HG02973 (cell line): ENCODE measurements at regions not wholly inside any gene's neighbourhood (a gene's known extent, or its start where the extent isn't known, plus 50 kb on each side); places are given as distances from the start of the nearest gene placed in this dataset.
"Not testable (repeated sequence)": the region's sequence is repeated elsewhere in the genome, so short reads cannot be mapped to it uniquely, and the experiment has no call there.

ENCODE experiments used
- ATAC-seq: cut with Tn5 transposase; IDR thresholded peaks from one replicate; pipeline ENCODE4 v1.9.1; 2021; ENCODE audit warnings: moderate library complexity; ENCODE audit not compliant: unreplicated experiment

DNA sequence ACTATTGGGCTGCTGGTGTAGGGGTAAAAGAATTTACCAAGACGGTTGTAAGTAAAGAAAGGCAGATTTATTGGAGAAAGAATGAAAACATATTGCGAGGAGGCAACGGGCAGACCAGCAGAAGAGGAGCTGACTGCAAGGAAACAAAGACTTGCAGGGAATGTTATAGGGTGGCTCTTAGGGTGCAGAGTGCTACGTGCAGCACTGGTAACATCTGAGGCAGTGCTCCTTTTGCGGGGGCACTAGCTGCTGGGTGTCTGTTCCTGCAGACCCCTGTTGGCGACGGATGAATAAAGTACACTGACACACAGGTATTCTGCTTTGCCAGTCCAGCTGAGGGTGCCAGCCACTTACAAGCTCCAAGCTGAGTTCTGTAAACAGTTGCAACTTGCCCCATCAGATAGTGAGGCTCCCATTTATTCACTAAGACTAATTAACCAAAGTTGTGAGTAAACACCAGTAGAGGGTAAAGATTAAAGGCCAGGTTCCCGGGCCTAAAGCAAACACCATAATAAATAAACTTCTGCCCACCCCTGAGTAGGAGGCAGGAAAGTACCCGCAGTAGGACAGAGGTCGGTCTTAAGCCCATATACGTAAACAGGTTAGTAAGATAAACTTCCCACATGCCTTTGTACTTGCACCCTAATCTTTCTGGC lies 140.2 kb upstream of the KCNK1 start:
- no peak for ATAC-seq

DNA sequence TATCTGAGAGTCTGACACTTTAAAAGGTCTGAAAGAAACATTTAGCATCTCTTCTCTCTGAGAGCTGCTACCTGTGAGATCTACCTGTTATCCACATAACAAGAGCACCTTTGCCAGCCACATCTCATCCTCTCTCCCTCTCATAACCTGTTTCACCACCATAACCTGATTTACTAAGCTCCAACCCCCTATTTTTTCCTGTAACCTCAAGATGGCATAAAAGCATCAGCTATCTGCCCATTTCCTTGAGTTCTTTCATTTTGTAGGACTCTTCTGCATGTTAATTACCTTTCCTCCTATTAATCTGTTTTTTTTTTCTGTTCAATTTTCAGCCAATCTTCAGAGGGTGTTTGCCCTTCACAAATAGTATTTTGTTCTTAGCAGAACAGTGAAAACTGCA lies 136.5 kb upstream of the KCNK1 start:
- no peak for ATAC-seq

DNA sequence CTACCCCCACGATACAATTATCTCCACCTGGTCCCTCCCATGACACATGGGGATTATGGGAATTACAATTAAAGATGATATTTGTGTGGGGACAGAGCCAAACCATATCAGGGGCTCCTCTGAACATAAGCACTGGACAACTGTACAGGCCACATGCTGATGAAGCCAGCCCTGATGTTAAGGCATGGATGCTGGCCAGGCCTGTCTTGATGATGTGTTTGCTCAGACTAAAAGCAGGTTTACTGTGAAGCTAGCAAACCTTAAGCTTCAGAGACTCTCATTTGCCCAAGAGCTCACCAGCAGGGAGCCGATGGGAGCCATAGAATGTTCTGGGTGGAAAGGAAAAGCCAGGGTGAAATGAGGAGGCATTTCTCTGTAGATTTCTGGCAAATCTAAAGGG lies 135.3 kb upstream of the KCNK1 start:
- no peak for ATAC-seq

DNA sequence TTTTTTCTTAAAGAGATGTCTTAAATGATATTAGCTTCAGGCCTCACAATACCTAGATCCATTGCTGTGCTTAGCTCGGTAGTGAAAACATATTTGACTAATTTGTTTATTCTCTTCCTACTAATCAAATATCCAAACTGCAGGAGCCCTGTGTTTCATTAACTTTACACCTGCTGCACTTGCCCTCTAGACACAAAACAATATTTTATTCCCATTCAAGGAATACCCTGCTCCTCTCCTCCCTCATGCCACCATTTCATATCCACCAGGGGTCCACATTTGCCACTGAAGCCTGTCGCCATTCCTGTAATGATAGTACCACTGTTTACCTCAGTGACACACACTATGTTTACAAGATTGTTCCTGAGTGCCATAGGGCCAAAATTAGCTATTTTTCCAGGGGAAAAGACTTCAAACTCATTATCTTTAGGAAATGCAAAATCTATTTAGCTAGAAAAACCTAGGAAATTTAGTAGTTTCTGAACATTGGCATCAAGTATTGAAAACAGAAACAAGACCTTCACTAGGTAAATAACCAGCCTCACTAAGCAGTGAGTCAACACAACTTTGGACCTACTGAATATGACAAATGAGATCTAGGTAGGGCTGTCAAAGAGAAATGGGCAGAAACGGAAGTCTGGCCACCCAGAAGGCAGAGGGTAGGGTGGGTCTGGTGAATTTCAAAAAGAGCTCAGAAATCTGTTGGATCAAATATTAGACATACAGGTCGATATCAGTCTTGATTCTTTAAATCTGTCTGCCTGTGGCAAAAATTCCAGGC lies 134.6 kb upstream of the KCNK1 start:
- no peak for ATAC-seq

DNA sequence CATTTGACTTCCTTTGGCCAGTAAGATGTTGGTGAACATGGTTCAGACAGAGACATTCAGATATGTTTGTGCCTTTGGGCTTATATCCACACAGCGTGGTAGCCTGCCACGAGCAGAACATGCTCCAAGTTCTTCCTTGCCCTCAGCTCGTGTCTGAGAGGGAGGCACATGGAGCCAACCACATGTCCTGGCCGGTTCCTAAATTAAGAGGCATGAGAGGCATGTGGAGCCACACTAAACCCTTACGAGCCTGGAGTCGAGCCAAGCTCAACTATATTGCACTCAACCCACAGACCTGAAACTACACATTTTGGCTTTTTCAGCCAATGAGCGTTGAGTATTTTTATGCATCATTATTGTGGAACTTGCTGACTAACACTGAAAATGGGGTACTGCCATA lies 133.7 kb upstream of the KCNK1 start:
- ATAC-seq, result no peak

DNA sequence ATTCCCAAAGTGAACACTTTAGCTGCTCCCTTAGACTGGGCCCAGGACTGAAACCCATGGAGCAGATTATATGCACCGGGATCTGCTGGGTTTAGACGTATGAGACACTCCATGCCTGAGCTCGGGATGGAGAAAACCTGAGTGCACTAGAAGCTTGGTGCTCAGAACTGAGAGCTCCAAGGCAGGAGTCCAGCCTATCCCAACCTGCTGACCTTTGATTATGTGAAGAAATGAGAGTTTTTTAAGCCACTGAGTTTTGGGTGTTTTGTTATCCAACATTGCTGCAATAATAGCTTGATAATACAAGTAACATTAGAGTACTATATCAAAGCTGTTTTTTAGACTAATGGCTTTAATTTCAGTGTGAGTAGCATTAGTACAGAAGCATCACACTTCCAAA lies 131.5 kb upstream of the KCNK1 start:
- ATAC-seq, result no peak

DNA sequence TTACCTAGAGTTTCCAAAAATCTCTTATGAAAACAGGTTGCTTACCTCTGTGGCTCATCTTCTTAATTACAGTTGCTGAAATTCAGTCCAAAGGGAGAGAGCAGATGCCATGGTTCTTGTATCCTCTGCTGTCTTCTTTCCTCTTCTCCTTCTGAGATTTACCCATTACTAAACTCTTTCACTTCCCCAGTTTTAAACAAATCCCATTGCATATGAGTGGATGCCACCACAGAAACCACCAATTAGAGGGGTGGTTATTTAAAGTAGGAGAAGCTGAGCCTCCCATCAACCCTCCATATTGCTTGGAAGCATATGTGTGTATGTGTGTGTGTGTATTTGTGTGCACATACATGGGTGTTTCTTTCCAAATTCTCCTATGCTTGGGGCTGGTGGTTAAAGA lies 128.5 kb upstream of the KCNK1 start:
- no peak for ATAC-seq

DNA sequence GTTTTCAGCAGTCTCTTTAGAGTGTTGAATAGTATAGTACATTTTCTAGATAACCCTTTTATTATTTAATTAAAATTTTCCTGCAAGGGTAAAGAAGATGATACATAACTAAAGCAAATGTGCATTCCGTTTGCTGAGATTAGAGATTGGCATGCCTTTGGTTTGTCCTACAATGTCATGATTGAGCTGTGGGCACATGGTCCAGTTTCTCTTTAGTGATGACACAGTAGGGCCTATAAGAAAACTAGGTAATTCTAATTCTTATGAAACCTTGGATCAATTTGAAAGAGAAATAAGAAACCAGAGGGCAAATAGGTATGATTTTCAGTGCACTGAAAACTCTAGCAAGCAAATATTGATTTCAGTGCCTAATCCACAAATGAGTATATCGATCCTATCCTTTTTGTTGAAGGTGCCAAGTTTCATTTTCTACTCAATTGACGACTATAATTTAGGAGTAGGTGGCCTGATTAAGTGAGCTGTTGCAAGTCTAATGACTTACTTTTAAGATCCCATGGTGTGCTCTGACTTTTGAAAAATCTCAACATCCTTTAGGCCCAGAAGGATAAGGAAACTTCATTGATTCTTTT lies 128.0 kb upstream of the KCNK1 start:
- no peak for ATAC-seq

DNA sequence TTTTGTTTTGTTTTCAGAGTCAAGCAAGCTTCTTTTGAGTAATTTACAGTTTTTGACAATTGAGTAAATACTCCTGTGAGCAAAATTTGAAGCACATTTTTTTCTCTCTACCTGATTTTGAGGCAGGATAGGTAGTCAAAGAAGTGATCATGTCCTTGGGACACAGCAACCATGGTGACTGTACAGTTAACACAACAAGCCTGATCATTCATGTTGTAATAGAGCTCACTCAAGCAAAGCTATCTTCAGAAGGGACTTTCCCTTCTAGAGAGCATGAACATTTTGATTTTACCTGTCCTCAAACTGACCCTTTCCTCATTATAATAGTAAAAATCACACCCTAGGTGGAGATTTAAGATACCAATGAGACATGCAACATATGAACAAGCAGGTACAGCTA lies 126.5 kb upstream of the KCNK1 start:
- ATAC-seq, result no peak

DNA sequence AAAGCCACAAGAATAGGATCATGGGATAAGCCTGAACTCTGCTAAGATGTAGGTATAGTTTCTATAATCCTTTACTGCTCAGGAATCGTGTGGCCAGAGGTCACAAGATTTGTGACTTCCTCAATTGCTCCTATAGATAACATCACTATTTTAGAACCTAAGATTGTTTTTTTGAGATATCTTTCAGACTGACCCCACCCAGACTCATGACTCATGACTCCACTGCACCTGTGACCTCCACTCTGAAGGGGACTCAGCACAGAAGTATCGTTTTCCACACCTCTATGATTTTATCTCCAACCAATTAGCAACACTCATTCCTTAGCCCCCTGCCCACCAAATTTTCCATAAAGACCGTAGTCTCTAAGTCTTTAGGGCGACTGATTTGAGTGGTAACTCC lies 124.5 kb upstream of the KCNK1 start:
- no peak for ATAC-seq

DNA sequence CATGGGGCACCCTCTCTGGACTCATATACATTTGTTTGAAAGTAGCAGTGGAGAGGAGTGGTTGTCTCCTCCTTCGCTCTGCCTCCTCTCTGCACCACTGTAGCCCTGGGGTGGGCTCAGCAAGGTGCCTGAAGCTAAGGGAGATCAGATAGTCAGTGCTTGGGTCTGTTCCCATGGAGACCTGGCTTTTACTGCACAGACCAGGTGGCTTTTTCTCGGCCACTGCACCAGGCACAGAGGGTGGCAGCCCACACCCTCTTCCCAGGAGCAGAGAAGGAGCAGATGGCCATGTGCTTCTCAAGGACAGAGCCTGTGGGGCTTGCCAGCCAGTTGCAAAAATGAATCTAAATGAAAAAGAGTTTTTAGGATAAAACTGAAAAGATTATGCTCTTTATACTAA lies 123.4 kb upstream of the KCNK1 start:
- ATAC-seq, result no peak

DNA sequence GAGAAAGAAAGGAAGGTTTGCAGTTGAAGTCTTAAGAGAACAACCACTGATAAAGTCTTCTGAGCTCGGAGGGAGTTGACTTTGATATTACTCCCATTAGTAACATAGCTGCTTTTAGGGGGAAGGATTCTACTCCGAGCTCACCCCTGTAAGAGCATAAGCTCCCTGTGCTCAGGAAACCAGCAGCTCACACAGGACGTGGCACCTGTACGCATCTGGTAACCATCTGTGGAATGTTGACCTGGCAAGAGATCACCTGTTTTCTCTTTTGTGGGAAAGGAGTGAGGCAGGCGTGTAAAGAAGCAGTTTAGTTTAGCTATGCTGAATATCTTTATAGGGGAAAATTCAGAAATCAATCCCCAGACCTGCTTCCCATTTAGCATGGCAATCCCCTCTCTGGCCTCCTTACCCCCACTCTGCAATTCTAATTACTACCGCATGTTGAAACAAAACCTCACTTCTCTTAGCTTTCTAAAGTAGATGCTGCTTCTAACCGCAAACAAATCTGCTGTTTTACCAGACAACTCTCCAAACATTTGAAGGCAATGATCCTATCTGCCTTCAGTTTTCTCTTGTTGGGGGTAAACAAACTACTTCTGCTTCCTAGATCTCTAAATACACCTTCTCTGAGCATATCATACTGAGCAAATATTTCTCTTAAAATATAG lies 121.8 kb upstream of the KCNK1 start:
- ATAC-seq, result no peak

DNA sequence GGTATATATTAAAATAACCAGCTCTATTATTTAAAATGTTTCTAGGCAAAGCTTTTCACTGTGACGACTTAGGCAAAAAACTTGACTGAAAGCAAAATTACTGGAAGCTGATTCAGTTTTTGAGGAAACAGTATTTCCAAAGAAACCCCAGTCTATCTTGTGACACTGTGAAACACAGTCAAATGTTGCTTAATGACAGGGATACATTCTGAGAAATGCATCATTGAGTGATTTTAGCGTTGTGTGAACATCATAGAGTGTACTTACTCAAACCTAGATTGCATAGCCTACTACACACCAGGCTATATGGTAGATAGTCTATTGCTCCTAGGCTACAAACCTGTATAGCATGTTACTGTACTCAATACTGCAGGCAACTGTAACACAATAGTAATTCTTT lies 116.9 kb upstream of the KCNK1 start:
- no peak for ATAC-seq

DNA sequence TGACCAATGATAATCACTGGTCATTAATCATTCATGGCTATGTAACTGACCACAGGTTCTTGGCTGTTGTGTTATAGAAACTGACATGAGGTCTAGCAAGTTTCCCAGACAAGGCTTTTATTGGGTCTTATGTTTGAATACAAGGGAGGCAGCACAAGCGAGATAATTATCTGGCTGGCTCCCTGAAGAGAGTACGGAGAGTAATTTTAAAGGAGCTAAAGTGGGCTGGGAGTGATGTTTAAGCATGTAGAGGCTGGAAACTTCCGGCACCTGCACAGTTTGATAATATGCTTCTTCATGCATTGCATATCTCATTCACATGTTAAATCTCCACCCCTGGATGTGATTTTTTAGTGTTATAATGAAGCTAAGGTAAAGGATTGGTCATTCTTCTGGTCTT lies 116.2 kb upstream of the KCNK1 start:
- no peak for ATAC-seq

DNA sequence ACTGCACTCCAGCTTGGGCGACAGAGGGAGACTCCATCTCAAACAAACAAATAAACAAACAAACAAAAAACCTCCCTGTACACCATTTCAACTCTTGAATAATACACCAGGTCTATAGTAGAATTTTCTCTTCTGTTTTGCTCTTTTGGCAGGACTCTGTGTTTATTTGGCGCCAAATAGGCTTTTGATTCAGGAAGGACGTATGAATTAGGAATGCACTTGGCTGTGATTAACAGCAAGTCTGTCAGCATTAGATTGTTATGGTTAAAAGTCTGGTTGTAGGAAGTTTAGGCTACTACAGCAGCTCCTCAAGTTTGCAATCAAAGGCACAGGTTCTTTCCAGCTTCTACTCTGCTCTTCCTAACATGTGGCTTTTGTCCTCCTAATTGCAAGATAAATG lies 113.8 kb upstream of the KCNK1 start:
- ATAC-seq, result no peak

DNA sequence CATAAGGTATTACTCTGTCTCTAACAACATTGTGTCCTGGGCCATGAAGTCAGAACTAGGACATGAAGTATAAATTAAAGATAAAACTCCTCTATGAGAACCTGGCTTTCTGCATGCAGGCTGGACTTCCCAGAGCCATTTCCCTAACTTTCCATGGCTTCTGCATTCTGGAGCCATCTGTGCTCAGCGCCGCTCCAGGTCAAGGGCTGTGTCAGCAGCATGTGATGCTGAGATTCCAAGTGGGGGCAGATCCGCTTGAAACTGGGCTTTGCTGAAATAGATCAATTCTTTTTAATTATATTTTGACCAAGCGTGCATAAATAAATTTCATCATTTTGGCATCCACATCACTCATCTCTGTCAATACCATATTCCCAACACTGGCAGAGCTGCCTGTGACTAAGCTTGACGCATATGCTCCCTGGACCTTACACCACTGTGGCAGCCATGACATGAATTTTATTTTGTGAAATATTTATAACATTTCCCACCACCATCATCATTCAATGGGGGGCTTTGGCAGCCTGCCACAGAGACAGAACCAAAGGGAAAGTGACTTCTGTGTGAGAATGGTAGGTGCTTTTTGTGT lies 110.4 kb upstream of the KCNK1 start:
- no peak for ATAC-seq

DNA sequence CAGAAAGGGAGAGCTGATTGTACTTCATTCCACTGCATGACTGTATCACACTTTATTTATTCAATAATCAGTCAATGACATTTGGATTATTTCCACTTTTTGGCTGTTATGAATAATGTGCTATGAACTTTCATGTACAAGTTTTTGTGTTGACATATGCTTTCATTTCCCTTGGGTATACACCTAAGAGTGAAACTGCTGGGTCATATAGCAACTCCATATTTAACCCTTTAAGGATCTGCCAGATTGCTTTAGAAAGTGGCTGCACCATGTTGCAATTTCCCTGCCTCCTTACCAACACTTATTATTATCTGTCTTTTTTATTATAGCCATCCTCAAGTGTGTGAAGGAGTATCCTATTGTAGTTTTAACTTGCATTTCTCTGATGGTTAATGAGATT lies 108.8 kb upstream of the KCNK1 start:
- no peak for ATAC-seq

DNA sequence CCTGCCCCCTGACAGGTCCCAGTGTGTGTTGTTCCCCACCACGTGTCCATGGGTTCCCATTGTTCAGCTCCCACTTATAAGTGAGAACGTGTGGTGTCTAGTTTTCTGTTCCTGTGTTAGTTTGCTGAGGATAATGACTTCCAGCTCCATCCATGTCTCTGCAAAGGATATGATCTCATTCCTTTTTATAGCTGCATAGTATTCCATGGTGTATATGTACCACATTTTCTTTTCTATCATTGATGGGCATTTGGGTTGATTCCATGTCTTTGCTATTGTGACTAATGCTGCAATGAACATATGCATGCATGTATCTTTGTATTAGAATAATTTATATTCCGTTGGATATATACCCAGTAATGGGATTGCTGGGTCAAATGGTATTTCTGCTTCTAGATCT lies 108.0 kb upstream of the KCNK1 start:
- ATAC-seq, result not testable (repeated sequence)

DNA sequence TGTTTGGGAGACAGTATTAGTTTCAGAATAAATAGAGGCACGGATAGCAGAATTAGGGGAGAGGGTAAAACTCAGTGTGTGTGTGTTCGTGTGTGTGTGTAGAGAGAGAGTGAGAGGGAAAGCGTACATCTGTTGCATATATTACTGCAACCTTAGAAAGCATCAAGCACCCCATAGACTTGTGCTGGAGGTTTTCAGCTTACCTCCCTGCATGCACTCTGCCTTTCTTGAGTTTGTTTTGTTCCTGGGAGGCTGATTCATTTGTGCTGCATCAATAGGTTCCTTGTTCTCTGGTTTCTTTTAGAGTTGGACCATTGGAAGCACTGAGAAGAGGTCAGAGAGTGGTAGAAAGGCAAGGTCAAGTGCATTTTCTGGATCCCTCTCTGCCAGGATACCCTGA lies 104.4 kb upstream of the KCNK1 start:
- no peak for ATAC-seq

DNA sequence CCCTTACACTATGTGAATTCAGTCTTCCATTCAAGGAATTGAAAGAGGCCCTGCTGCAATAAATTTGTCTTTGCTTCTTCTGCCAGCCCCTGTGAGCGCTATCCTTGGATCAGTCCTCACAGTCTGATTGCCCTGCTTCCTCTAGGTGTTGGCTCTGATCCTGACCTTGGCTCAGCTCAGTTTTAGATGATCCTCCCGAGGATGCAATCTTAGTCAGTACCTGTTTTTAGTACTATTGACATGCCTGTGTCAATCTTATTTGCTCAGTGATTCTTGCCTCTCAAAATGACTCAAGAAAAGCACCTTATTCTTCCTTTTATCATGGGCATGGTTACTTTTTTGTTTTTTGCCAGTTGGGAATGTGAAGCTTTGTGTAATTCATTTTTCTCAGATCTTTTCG lies 101.4 kb upstream of the KCNK1 start:
- no peak for ATAC-seq

DNA sequence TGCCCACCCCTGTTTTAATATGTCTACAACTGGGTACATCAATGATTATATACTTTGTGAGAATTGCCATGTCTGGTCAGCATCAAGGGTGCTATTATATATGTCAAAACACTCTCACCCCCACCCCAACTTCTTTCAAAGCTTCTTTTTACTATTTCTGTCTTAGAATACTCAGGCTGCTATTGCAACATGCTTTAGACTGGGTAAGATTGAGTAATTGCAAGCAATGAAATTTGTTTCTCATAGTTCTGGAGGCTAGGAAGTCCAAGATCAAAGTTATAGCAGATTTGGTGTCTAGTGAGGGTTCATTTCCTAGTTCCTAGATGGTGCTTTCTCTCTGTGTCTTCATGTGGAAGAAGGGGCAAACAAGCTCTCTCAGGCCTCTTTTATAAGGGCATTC lies 100.5 kb upstream of the KCNK1 start:
- no peak for ATAC-seq
